ENCODE measurements at regions not wholly inside any gene's neighbourhood (a gene's known extent, or its start where the extent isn't known, plus 50 kb on each side); places are given as distances from the start of the nearest gene placed in this dataset.

DNA sequence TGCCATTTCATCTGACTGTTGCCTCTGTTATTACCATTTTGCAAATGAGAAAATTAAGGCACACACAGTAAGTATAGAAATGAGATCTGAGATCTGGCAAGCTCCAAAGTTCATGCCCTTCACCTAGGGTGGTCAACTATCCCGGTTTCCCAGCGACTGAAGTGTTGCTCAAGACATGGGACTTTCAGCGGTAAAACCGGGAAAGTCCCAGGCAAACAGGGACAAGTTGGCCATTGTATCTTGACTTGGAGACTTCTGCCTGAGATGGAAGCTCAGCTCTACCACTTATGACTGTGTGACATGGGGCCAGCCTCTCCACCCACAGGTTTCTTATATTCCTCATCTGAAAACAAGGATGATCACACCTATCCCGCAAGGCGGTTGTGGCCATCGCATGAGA, 55.6 kb upstream of the TPM1 start:
- TF ChIP-seq, protein P1, sequence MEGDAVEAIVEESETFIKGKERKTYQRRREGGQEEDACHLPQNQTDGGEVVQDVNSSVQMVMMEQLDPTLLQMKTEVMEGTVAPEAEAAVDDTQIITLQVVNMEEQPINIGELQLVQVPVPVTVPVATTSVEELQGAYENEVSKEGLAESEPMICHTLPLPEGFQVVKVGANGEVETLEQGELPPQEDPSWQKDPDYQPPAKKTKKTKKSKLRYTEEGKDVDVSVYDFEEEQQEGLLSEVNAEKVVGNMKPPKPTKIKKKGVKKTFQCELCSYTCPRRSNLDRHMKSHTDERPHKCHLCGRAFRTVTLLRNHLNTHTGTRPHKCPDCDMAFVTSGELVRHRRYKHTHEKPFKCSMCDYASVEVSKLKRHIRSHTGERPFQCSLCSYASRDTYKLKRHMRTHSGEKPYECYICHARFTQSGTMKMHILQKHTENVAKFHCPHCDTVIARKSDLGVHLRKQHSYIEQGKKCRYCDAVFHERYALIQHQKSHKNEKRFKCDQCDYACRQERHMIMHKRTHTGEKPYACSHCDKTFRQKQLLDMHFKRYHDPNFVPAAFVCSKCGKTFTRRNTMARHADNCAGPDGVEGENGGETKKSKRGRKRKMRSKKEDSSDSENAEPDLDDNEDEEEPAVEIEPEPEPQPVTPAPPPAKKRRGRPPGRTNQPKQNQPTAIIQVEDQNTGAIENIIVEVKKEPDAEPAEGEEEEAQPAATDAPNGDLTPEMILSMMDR (optimal IDR thresholded peaks at IDR 0.05 in 1 of 3, IDR thresholded peaks at IDR 0.05 in 1 of 3, conservative IDR thresholded peaks at IDR 0.05 in 1 of 3; ENCODE audit: extremely low read depth in 1 of 3, insufficient read depth in 2 of 3, low read length in 3 of 3): no peak
- TF ChIP-seq EZH2 (IDR thresholded peaks at IDR 0.05; ENCODE audit: low read length): no peak

Measured in keratinocyte (primary cell).